ENCODE measurements at regions not wholly inside any gene's neighbourhood (a gene's known extent, or its start where the extent isn't known, plus 50 kb on each side); places are given as distances from the start of the nearest gene placed in this dataset.

GRCh38 chr5:105132581-105132980 lies 1570.0 kb upstream of the NUDT12 start:
- intact Hi-C loops (cut with micrococcal nuclease), result no loop called here
- Histone ChIP-seq H2BK15ac (ENCODE audit: low read depth, low read length) (no peak overlapping the region), H3K36me3 (ENCODE audit: control insufficient read depth, insufficient read depth, low read length) (no peaks in the 10 kb centered on the region), H4K5ac (ENCODE audit: low read depth, low read length) (no peak overlapping the region), H2BK120ac (ENCODE audit: low read depth, low read length) (no peak overlapping the region), H3K27ac (ENCODE audit: insufficient read depth, low read length) (no peak overlapping the region), H3K27me3 (ENCODE audit: control insufficient read depth, insufficient read depth, low read length) (no peaks in the 10 kb centered on the region), H2BK5ac (ENCODE audit: low read depth, low read length, poor library complexity, severe bottlenecking) (no peak overlapping the region), H4K8ac (ENCODE audit: low read depth in 2 of 2, low read length in 2 of 2) (no peak overlapping the region), H2AFZ (replicated peaks; ENCODE audit: low read length, poor library complexity) (no peak overlapping the region), H3K79me1 (ENCODE audit: low read depth in 1 of 2, low read length in 2 of 2) (no peaks in the 10 kb centered on the region), H3K9me3 (ENCODE audit: control insufficient read depth, insufficient read depth, low read length) (peaks cover 3% of the 10 kb centered on the region; the same call in 1 of the 2 replicates), H3K4me2 (ENCODE audit: low read depth, low read length) (no peak overlapping the region), H3K23ac (ENCODE audit: low read depth, low read length) (no peak overlapping the region), H3K14ac (replicated peaks; ENCODE audit: low read depth, low read length) (no peak overlapping the region), H3K9me1 (ENCODE audit: insufficient read depth, low read length) (no peaks in the 10 kb centered on the region), H4K20me1 (ENCODE audit: insufficient read depth, low read length) (no peaks in the 10 kb centered on the region), H3K4me3 (ENCODE audit: insufficient read depth, low read depth, low read length) (no peak overlapping the region), H3K9ac (ENCODE audit: low read depth, low read length) (no peak overlapping the region), H3K56ac (ENCODE audit: extremely low read depth, insufficient read depth, low read length) (no peak overlapping the region), H2BK20ac (ENCODE audit: low read depth, low read length) (no peak overlapping the region), H3K18ac (ENCODE audit: low read depth, low read length) (no peak overlapping the region), H2AK5ac (ENCODE audit: low read depth, low read length) (no peak overlapping the region), H3K4ac (ENCODE audit: low read depth, low read length) (no peak overlapping the region), H2AK9ac (replicated peaks; ENCODE audit: low read depth, low read length, poor library complexity) (no peak overlapping the region), H3K4me1 (ENCODE audit: control insufficient read depth, insufficient read depth, low read length) (no peaks in the 10 kb centered on the region), H4K91ac (ENCODE audit: insufficient read depth, low read depth, low read length) (no peak overlapping the region)
- WGBS, 2 experiments (ENCODE audit: extremely low coverage in 2 of 2, insufficient read length in 1 of 2), result no CpG with 5 or more reads among the region's 1 CpG
- POLR2A ChIA-PET (ENCODE audit: unreplicated experiment), result no interaction called here
- no peak for ATAC-seq (ENCODE audit: low read depth)
- in situ Hi-C loops (cut with MboI; ENCODE audit: low sequenced_read_pairs), result no loop called here
- BruUV-seq (replicated peaks), result no TSS peak
- CTCF ChIA-PET, result no interaction called here
- DNase-seq, result no peak
- dilution Hi-C loops (cut with HindIII; ENCODE audit: low sequenced_read_pairs, unreplicated experiment), result no loop called here
- TF ChIP-seq MAZ (IDR thresholded peaks at IDR 0.05; ENCODE audit: borderline replicate concordance, low read depth, low read length), result no peak
- TF ChIP-seq MAFK (IDR thresholded peaks at IDR 0.05; ENCODE audit: low read depth, low read length), result peak; percentile 98

All from IMR-90 (cell line).